ENCODE measurements at regions not wholly inside any gene's neighbourhood (a gene's known extent, or its start where the extent isn't known, plus 50 kb on each side); places are given as distances from the start of the nearest gene placed in this dataset.

DNA sequence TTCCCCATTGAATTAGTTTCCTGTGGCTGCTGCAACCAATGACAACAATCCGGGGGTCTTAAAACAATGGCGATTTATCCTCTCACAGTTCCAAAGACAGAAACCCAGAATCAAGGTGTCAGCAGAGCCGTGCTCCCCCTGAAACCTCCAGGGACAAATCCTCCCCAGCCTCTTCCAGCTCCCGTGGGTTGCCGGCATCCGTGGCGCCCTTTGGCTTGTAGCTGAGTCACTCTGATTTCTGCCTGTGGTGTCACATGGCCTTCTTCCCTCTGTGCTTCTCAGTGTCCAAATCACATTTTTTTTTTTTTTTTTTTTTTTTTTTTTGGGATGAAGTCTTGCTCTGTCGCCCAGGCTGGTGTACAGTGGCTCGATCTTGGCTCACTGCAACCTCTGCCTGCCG is 64.5 kb upstream of the STX18 start:
- TF ChIP-seq, protein P1, sequence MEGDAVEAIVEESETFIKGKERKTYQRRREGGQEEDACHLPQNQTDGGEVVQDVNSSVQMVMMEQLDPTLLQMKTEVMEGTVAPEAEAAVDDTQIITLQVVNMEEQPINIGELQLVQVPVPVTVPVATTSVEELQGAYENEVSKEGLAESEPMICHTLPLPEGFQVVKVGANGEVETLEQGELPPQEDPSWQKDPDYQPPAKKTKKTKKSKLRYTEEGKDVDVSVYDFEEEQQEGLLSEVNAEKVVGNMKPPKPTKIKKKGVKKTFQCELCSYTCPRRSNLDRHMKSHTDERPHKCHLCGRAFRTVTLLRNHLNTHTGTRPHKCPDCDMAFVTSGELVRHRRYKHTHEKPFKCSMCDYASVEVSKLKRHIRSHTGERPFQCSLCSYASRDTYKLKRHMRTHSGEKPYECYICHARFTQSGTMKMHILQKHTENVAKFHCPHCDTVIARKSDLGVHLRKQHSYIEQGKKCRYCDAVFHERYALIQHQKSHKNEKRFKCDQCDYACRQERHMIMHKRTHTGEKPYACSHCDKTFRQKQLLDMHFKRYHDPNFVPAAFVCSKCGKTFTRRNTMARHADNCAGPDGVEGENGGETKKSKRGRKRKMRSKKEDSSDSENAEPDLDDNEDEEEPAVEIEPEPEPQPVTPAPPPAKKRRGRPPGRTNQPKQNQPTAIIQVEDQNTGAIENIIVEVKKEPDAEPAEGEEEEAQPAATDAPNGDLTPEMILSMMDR (IDR thresholded peaks at IDR 0.05; ENCODE audit: low read depth, low read length) = no peak
- no peak for DNase-seq (ENCODE audit: low read depth, low spot score)
- in situ Hi-C loops (cut with HindIII; ENCODE audit: low sequenced_read_pairs) = no loop called here
- H3K4me3 ChIP-seq (ENCODE audit: low read depth, low read length) = no peak overlapping the region

DNA sequence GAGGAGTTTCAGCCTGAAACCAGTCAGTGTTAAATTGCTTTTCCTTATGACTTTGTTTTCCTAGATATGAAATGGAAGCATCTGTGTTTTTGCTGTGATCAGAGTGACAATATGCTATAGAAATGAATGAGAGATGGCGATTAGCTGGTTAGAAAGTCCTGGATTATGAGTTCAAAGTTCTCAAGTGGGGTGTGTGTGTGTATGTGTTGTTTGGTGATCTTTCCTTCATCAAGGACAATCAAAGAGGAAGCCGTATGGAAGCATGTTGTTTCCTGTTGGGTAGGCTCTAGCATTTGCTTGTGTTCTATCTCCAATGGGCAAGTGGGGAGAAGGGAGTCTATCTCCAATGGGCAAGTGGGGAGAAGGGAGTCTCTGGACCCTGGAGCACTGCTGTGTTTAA is 64.0 kb upstream of the STX18 start:
- H3K4me3 ChIP-seq (ENCODE audit: low read depth, low read length) = no peak overlapping the region
- in situ Hi-C loops (cut with HindIII; ENCODE audit: low sequenced_read_pairs) = no loop called here
- TF ChIP-seq, protein P1 (IDR thresholded peaks at IDR 0.05; ENCODE audit: low read depth, low read length) = no peak
- DNase-seq (ENCODE audit: low read depth, low spot score) = no peak

DNA sequence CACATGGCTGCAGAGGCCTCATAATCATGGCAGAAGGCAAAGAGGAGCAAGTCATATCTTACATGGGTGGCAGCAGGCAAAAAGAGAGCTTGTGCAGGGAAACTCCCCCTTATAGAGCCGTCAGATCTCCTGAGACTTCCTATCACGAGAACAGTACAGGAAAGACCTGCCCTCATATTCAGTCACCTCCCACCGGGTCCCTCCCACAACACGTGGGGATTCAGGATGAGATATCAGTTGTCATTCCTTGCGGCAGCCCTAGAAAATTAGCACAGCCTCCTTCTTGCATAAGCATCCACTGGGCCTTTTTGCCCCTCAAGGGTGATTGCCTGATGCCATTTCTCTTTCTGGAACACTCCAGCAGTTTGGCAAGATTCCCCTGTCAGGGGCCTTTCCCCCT is 61.7 kb upstream of the STX18 start:
- in situ Hi-C loops (cut with HindIII; ENCODE audit: low sequenced_read_pairs) = no loop called here
- DNase-seq (ENCODE audit: low read depth, low spot score) = no peak
- H3K4me3 ChIP-seq (ENCODE audit: low read depth, low read length) = no peak overlapping the region
- TF ChIP-seq, protein P1 (IDR thresholded peaks at IDR 0.05; ENCODE audit: low read depth, low read length) = no peak

DNA sequence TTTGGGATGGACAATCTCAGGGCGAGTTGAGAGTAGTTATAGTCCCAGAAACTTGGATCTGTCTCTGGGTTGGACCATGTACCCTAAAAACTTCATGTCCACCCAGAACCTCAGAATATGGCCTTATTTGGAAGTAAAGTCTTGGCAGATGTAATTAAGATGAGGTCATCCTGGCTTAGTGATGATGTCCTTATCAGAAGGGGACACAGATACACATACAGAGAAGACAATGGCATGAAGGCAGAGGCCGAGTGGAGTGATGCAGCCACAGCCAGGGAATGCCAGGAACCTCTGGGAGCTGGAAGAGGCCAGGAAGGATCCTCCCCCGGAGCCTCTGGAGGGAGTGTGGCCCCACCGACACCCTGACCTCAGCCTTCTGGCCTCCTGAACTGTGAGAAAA is 61.2 kb upstream of the STX18 start:
- H3K4me3 ChIP-seq (ENCODE audit: low read depth, low read length) = no peak overlapping the region
- TF ChIP-seq, protein P1 (IDR thresholded peaks at IDR 0.05; ENCODE audit: low read depth, low read length) = no peak
- in situ Hi-C loops (cut with HindIII; ENCODE audit: low sequenced_read_pairs) = no loop called here
- no peak for DNase-seq (ENCODE audit: low read depth, low spot score)

DNA sequence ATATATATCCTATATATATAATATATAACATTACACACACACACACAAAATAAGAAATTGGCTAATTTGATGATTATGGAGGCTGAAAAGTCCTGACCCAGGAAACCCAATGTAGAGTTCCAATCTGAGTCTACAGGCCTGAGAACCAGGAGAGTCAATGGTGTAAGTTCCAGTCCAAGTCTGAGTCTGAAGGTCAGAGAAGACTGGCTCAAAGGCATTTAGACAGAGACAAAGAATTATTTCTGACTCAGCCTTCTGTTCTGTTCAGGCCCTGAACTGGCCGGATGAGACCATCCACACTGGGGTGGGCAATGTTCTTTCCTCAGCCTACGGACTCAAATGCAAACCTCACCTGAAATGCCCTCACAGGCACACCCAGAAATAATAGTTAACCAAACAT is 60.6 kb upstream of the STX18 start:
- DNase-seq (ENCODE audit: low read depth, low spot score) = no peak
- TF ChIP-seq, protein P1 (IDR thresholded peaks at IDR 0.05; ENCODE audit: low read depth, low read length) = no peak
- in situ Hi-C loops (cut with HindIII; ENCODE audit: low sequenced_read_pairs) = no loop called here
- no peak overlapping the region for H3K4me3 ChIP-seq (ENCODE audit: low read depth, low read length)

DNA sequence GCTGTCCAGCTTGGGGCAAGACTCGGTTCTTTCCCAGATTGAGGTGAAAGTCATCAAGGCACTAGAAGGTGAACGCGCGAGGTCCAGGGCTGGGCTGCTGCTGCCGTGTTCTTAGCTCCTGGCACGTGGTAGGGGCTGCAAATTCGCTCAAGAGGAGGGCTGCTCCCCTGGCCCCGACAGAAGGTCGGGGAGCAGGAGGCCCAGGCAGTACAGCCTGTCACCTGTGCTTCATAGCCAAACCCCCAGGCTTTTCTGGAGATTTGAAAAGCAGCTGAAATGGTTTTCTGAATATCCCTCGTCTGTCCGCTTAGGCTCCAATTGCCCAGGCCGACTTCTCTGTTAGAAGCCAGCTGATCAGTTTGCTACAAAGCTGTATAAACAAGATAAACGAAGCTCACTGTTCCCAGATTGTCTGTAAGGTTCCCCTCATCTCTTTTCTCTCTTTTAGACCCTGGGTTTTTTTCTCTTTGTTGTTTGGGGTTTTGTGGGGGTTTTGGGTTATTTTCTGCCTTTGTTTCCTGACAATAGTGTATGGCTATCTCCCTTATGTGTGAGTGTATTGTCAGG is 60.0 kb upstream of the STX18 start:
- H3K4me3 ChIP-seq (ENCODE audit: low read depth, low read length) = no peak overlapping the region
- in situ Hi-C loops (cut with HindIII; ENCODE audit: low sequenced_read_pairs) = no loop called here
- DNase-seq (ENCODE audit: low read depth, low spot score) = no peak
- TF ChIP-seq, protein P1 (IDR thresholded peaks at IDR 0.05; ENCODE audit: low read depth, low read length) = no peak

All from astrocyte of the spinal cord (primary cell).